ENCODE measurements at regions not wholly inside any gene's neighbourhood (a gene's known extent, or its start where the extent isn't known, plus 50 kb on each side); places are given as distances from the start of the nearest gene placed in this dataset.

DNA sequence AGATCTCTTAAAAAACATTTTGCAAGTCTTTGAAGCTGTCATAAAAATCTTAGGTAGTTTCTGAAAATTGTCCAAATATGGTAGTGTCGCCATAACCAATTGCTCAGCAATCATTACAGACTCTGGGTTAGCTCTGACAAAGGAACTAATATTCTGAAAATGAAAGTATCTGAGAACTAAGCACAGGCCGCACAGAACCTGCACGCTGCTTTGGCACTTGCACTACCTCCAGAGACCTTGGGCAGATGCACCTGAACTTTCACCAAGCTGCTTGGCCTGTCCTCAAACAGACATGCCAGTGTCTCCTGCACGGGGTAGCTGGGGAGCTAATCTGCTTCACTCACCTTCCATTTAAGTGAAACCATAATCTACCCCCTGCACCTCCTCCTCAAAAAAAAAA, 317.0 kb downstream of the MAF start (continued):
- TF ChIP-seq, protein P1, sequence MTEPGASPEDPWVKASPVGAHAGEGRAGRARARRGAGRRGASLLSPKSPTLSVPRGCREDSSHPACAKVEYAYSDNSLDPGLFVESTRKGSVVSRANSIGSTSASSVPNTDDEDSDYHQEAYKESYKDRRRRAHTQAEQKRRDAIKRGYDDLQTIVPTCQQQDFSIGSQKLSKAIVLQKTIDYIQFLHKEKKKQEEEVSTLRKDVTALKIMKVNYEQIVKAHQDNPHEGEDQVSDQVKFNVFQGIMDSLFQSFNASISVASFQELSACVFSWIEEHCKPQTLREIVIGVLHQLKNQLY (CRISPR knock-in tag; IDR thresholded peaks at IDR 0.05): no peak

DNA sequence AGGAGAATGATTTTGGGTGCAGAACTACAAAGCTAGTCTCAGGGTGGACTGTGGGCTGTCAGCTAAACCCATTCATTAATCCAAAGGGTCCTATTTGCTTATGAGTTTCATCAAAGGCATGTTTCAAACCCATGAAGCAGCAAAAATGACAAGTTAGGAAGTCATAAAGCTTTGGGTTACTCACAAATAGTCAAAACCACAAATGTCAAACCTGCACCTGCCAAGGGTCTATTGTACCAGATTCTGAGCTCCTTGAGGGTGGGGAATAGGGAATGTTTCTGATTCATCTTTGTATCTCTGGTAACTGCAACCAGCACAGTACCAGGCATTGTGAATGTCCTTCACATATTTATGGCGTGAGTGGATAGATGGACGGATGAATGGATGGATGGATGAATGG, 317.7 kb downstream of the MAF start:
- H3K4me3 Mint-ChIP-seq: no peak overlapping the region
- no peak for ATAC-seq
- no peaks in the 10 kb centered on the region for H3K36me3 Mint-ChIP-seq
- peaks cover 44% of the 10 kb centered on the region for H3K4me1 Mint-ChIP-seq
- no peak for TF ChIP-seq MXD4 (CRISPR knock-in tag; IDR thresholded peaks at IDR 0.05; ENCODE audit: borderline replicate concordance)
- TF ChIP-seq ATF1 (CRISPR knock-in tag; IDR thresholded peaks at IDR 0.05): no peak
- TF ChIP-seq, protein P2, sequence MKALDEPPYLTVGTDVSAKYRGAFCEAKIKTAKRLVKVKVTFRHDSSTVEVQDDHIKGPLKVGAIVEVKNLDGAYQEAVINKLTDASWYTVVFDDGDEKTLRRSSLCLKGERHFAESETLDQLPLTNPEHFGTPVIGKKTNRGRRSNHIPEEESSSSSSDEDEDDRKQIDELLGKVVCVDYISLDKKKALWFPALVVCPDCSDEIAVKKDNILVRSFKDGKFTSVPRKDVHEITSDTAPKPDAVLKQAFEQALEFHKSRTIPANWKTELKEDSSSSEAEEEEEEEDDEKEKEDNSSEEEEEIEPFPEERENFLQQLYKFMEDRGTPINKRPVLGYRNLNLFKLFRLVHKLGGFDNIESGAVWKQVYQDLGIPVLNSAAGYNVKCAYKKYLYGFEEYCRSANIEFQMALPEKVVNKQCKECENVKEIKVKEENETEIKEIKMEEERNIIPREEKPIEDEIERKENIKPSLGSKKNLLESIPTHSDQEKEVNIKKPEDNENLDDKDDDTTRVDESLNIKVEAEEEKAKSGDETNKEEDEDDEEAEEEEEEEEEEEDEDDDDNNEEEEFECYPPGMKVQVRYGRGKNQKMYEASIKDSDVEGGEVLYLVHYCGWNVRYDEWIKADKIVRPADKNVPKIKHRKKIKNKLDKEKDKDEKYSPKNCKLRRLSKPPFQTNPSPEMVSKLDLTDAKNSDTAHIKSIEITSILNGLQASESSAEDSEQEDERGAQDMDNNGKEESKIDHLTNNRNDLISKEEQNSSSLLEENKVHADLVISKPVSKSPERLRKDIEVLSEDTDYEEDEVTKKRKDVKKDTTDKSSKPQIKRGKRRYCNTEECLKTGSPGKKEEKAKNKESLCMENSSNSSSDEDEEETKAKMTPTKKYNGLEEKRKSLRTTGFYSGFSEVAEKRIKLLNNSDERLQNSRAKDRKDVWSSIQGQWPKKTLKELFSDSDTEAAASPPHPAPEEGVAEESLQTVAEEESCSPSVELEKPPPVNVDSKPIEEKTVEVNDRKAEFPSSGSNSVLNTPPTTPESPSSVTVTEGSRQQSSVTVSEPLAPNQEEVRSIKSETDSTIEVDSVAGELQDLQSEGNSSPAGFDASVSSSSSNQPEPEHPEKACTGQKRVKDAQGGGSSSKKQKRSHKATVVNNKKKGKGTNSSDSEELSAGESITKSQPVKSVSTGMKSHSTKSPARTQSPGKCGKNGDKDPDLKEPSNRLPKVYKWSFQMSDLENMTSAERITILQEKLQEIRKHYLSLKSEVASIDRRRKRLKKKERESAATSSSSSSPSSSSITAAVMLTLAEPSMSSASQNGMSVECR (CRISPR knock-in tag; IDR thresholded peaks at IDR 0.05; ENCODE audit: borderline replicate concordance): no peak
- ChIA-PET POLR2A (no interaction called here), CTCF (no interaction called here)
- H3K27me3 Mint-ChIP-seq (ENCODE audit: low read depth): no peaks in the 10 kb centered on the region
- no peaks in the 10 kb centered on the region for H3K9me3 Mint-ChIP-seq
- no peak for DNase-seq (ENCODE audit: low spot score)
- H3K27ac Mint-ChIP-seq: no peak overlapping the region

DNA sequence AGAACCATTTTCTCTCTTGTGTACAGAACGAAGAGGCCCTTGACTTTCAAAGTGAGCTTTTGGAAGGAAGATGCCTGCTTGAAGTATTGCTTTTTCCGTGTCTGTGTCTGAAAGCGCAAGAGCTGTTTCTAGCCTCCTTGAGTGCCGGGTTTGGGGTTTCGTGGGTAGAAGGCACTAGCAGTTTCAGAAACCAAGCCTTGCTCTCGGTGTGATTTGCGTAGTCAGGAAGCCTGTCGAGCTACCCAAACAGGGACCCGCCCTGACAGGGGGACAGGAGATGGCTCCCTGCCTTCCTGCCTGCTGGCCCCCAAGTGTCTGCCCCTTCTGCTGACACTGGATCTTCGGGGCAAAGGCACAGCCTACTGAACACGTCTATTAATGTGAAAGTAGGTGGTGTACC, 322.0 kb downstream of the MAF start:
- Mint-ChIP-seq H3K27me3 (ENCODE audit: low read depth) (no peaks in the 10 kb centered on the region), H3K4me3 (no peak overlapping the region), H3K9me3 (peaks cover 2% of the 10 kb centered on the region; the same call in 1 of the 2 replicates), H3K27ac (no peak overlapping the region), H3K36me3 (no peaks in the 10 kb centered on the region), H3K4me1 (peaks cover 21% of the 10 kb centered on the region)
- ChIA-PET CTCF (no interaction called here), POLR2A (no interaction called here)
- TF ChIP-seq ZNF219 (CRISPR knock-in tag; IDR thresholded peaks at IDR 0.05; ENCODE audit: borderline replicate concordance): no peak
- DNase-seq (ENCODE audit: low spot score) (no peak), ATAC-seq (no peak)

DNA sequence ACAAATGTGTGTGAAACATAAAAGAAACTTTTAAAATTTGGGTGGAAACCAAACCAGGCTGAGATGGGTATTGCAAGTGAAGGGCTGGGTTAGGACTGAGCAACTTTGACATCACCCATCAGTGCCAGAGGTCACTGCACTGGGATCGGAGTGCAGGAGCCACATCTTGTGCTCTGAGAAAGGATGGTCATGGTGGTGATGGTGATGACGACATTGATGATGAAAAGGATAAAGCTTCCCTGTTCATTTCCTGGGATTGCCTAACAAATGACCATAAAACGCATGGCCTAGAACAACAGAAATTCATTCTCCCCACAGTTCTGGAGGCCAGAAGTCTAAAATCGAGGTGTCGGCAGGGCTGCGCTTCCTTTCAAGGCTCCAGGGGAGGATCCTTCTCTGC, 324.0 kb downstream of the MAF start:
- Mint-ChIP-seq H3K27me3 (ENCODE audit: low read depth) (no peaks in the 10 kb centered on the region), H3K36me3 (no peaks in the 10 kb centered on the region), H3K4me3 (no peak overlapping the region), H3K27ac (no peak overlapping the region), H3K4me1 (peaks cover 24% of the 10 kb centered on the region), H3K9me3 (peaks cover 9% of the 10 kb centered on the region)
- ATAC-seq: no peak
- no peak for DNase-seq (ENCODE audit: low spot score)
- CTCF ChIA-PET: no interaction called here
- TF ChIP-seq ELF4 (CRISPR knock-in tag; IDR thresholded peaks at IDR 0.05; ENCODE audit: low read depth): no peak
- TF ChIP-seq RELA (CRISPR knock-in tag; IDR thresholded peaks at IDR 0.05; ENCODE audit: borderline replicate concordance): no peak
- TF ChIP-seq, protein P3, sequence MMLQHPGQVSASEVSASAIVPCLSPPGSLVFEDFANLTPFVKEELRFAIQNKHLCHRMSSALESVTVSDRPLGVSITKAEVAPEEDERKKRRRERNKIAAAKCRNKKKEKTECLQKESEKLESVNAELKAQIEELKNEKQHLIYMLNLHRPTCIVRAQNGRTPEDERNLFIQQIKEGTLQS (CRISPR knock-in tag; conservative IDR thresholded peaks at IDR 0.05): no peak
- TF ChIP-seq, protein P4, sequence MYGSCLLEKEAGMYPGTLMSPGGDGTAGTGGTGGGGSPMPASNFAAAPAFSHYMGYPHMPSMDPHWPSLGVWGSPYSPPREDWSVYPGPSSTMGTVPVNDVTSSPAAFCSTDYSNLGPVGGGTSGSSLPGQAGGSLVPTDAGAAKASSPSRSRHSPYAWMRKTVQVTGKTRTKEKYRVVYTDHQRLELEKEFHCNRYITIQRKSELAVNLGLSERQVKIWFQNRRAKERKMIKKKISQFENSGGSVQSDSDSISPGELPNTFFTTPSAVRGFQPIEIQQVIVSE (CRISPR knock-in tag; IDR thresholded peaks at IDR 0.05; ENCODE audit: borderline replicate concordance): no peak
- no peak for TF ChIP-seq MXD4 (CRISPR knock-in tag; IDR thresholded peaks at IDR 0.05; ENCODE audit: borderline replicate concordance)
- POLR2A ChIA-PET: no interaction called here

DNA sequence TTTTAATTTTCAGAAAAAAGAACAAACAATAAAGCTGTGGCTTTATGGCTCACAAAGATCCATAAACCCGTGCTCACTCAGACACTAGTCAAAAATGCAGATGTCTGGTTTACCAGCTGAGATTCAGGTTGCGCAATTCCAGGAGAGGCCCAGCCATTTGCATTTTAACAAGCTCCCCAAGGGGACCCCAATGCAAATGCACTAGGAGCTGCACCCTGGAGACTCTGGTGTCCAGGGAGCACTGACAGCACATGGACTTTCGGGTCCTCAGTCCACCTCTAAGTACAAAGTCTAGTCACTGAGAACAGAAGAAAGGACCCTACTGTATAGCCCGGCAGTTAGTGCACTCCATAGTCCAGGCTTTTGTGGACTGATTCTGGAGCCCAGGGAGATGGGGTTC, 326.3 kb downstream of the MAF start:
- H3K27me3 Mint-ChIP-seq (ENCODE audit: low read depth): no peaks in the 10 kb centered on the region
- H3K9me3 Mint-ChIP-seq: peaks cover 9% of the 10 kb centered on the region
- H3K36me3 Mint-ChIP-seq: no peaks in the 10 kb centered on the region; the same call in 1 of the 2 replicates
- ChIA-PET POLR2A (interaction anchor here (0.7 kb wide), 1 partner anchor 96 kb away, joined by 4 read pairs; no protein-coding TSS in a partner anchor), CTCF (interaction anchor here (0.5 to 0.7 kb wide), 2 partner anchors 160 to 415 kb away, joined by 3 read pairs; no protein-coding TSS in a partner anchor)
- DNase-seq (ENCODE audit: low spot score): no peak
- H3K4me3 Mint-ChIP-seq: no peak overlapping the region
- peaks cover 26% of the 10 kb centered on the region for H3K4me1 Mint-ChIP-seq
- no peak for ATAC-seq
- no peak overlapping the region for H3K27ac Mint-ChIP-seq
- TF ChIP-seq, protein P5, sequence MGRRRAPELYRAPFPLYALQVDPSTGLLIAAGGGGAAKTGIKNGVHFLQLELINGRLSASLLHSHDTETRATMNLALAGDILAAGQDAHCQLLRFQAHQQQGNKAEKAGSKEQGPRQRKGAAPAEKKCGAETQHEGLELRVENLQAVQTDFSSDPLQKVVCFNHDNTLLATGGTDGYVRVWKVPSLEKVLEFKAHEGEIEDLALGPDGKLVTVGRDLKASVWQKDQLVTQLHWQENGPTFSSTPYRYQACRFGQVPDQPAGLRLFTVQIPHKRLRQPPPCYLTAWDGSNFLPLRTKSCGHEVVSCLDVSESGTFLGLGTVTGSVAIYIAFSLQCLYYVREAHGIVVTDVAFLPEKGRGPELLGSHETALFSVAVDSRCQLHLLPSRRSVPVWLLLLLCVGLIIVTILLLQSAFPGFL (CRISPR knock-in tag; IDR thresholded peaks at IDR 0.05; ENCODE audit: borderline replicate concordance): no peak
- TF ChIP-seq, protein P6, sequence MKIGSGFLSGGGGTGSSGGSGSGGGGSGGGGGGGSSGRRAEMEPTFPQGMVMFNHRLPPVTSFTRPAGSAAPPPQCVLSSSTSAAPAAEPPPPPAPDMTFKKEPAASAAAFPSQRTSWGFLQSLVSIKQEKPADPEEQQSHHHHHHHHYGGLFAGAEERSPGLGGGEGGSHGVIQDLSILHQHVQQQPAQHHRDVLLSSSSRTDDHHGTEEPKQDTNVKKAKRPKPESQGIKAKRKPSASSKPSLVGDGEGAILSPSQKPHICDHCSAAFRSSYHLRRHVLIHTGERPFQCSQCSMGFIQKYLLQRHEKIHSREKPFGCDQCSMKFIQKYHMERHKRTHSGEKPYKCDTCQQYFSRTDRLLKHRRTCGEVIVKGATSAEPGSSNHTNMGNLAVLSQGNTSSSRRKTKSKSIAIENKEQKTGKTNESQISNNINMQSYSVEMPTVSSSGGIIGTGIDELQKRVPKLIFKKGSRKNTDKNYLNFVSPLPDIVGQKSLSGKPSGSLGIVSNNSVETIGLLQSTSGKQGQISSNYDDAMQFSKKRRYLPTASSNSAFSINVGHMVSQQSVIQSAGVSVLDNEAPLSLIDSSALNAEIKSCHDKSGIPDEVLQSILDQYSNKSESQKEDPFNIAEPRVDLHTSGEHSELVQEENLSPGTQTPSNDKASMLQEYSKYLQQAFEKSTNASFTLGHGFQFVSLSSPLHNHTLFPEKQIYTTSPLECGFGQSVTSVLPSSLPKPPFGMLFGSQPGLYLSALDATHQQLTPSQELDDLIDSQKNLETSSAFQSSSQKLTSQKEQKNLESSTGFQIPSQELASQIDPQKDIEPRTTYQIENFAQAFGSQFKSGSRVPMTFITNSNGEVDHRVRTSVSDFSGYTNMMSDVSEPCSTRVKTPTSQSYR (CRISPR knock-in tag; IDR thresholded peaks at IDR 0.05): no peak
- no peak for TF ChIP-seq ATF1 (CRISPR knock-in tag; IDR thresholded peaks at IDR 0.05)
